Cardiac fibroblast (primary cell): ENCODE measurements at regions not wholly inside any gene's neighbourhood (a gene's known extent, or its start where the extent isn't known, plus 50 kb on each side); places are given as distances from the start of the nearest gene placed in this dataset.
A peak's percentile ranks its signal among the peaks of the same experiment; 100 is the strongest.
"Not testable (repeated sequence)": the region's sequence is repeated elsewhere in the genome, so short reads cannot be mapped to it uniquely, and the experiment has no call there.

Source experiments
- DNase-seq, 2 donors: peaks; one replicate each; pipeline versions ENCODE4 v3.0.0 to v3.0.0-alpha.2; 2010; ENCODE audit warnings: low read depth in 2 of 2
- H3K4me3 ChIP-seq, 2 donors: replicated peaks in 1 of 2; 1 replicate in 1 of 2; 2 replicates in 1 of 2; pipeline ENCODE4 v1.5.1; 2011; ENCODE audit warnings: low read depth in 2 of 2, low read length in 2 of 2, mild to moderate bottlenecking in 2 of 2, moderate library complexity in 1 of 2
- CTCF ChIP-seq: IDR thresholded peaks from one replicate; pipeline ENCODE4 v1.5.1; 2011; ENCODE audit warnings: low read depth, mild to moderate bottlenecking, low read length, inconsistent platforms

GRCh38 chr12:54105809-54106208, 52.2 kb downstream of the HOXC4 start:
- DNase-seq, H3K4me3 ChIP-seq: not testable (repeated sequence)

DNA sequence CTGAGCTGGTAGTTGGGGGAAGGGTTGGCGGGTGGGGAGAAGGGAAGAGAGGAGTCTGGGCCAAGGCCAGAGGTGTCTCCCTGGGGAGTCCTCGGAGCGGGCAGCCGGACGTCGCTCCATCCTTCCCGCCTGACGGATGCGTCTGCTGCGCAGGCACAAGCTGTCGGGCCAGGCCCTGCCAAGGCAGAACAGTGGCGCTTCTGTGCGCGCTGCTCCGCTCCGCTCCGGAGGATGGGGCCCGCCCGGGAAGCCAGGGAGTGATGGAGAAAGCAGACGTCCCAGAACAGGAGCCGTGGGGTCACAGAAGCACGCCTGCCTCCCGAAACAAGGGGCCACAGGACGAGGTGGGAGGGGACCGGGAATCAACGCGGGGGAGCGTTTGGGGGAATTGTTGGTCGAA, 52.6 kb downstream of the HOXC4 start:
- DNase-seq, H3K4me3 ChIP-seq: not testable (repeated sequence)

DNA sequence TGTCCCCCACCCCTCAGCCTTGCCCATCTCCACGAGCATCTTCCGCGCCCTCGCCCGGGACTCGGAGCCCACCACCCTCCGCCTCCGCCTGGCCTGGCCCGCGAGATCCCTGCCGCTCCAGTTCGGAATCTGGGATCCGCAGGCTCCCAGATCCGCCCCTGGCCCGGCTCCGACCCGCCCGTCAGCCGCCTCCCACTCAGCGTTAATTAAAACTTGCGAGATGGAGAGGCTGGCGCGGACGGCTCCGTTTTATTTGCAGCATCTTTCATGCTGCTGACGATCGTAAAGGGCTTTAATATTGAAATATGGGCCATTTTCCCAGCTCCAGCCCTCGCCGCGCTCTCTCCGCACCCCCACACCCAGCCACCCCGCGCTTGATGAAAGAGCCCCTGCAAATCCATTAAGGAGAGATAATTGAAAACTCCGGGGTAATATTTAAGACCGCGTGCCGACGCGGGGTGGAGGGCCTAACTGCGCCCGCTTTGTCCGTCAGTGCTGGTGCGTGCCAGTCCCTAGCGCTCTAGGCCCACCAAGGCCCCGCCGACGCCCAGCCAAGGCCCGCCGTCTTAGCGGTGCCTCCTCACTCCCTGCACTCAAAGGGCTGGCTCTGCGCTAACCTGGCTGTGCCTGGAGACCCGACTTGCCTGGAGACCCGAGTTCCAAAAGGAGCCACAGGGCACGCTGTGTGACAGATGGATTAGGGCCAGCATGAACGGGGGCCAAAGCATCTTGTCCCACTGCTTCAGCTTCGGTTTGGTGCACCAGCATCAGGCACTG, 53.4 kb downstream of the HOXC4 start:
- DNase-seq, H3K4me3 ChIP-seq: not testable (repeated sequence)

DNA sequence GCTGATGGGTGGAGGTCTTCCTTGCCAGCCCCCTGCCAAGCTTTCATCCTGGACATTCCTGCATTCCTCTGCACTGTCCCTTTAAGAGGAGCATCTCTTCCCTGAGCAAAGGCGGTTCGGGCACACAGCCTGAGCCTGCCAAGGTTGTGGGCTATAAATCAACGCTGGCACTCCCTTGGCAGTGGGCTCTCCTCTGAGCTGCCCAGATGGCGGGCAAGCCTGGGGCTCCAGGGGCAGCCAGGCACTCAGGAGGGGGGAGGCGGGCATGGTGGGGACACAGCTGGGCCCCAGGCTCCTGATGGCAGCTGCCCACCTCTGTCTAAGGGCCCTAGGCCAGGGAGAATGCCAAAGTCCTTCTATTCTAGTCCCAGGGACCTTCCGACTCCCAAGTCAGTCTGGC, 58.7 kb downstream of the HOXC4 start:
- H3K4me3 ChIP-seq, DNase-seq: not testable (repeated sequence)

- not testable (repeated sequence) for H3K4me3 ChIP-seq, DNase-seq
These were observed 62.4 kb downstream of the HOXC4 start for GRCh38 chr12:54116055-54116454.

- H3K4me3 ChIP-seq, DNase-seq: not testable (repeated sequence)
These were observed 63.8 kb downstream of the HOXC4 start for GRCh38 chr12:54117392-54117791.

- not testable (repeated sequence) for H3K4me3 ChIP-seq, DNase-seq
These were observed 65.4 kb downstream of the HOXC4 start for GRCh38 chr12:54119082-54119481.

DNA sequence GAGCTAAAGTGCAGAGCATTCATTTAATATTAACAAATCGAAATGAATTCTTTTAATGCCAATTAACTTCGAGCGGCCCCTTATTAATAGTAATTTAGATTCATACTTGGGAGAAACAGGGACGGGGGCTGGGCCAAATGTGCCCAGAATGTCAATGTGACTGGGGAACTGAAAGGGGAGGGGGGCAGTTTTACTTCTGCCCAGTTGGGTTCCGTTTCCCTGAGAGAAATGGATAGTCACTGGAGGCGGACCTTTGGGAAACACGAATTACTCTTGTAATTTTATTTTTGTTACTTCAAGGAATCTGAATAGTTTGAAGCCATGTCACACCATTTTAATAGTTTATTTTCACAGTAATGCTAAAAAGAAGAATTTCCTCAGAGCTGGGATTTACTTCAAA, 64.8 kb downstream of the SMUG1 start:
- H3K4me3 ChIP-seq, DNase-seq: not testable (repeated sequence)

DNA sequence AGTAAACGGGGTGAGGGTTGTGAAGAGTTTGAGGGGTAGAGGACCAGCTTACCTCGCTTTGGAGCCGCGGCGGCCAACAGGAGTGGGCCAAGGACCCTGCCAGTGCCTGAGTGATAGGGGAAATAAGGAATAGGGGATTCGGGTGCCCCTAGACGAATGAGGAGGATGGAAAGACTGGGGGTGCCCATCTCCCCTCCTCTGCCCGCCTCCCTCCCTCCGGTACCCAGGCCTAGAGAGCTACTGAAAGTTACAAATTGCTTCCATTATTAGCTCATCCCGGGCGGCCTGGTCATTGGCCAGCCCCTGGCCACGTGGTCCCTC, 63.1 kb downstream of the SMUG1 start:
- not testable (repeated sequence) for H3K4me3 ChIP-seq

DNA sequence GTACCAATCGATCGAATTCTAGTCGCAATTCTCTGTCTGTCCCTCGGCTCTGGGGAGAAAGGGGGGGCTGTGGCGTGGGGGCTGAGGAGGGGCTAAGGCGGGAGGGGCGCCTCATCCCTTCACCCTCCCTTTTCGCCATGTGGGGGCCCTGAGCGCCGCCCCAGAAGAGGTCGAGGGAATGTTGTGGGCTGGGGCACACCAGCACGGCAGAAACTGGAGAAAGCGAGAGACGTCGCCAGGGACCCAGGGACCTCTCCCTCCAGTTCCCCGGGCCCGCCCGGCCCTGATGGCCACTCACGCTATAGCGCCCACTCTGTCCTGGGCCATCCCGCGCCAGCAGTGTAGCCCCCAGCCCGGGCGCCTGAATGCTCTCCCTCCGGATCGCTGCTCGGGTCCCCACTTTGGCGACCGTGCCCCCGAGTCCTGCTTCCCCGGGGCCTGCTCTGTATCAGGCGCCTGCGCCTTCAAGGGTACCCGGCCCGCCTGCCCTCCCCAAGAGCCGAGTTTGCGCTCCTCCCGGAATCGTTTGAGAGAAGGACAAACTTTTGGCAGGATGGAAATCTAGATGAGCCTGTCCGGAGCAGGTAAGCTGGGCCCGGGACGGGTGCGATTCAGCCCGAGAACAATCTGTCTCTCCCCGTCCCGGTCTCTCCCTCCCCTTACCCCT, 62.6 kb downstream of the SMUG1 start:
- TF ChIP-seq CTCF = no peak
- no peak for DNase-seq
- peak overlapping the region; percentile 18 to 32 for H3K4me3 ChIP-seq

More for the DNA sequence above, 63.1 kb downstream of the SMUG1 start:
- not testable (repeated sequence) for DNase-seq

GRCh38 chr12:54126696-54127537, 61.9 kb downstream of the SMUG1 start:
- no peak for DNase-seq
- peak overlapping the region in 1 of 2 donors; percentile 32 for H3K4me3 ChIP-seq
- no peak for TF ChIP-seq CTCF
